RWPE2 (cell line): ENCODE measurements at regions not wholly inside any gene's neighbourhood (a gene's known extent, or its start where the extent isn't known, plus 50 kb on each side); places are given as distances from the start of the nearest gene placed in this dataset.

Experiments
- ATAC-seq: fragments of 200-7000 bp; cut with Tn5 transposase; 3 replicates; pipeline ENCODE4 v1.9.1; 2021; ENCODE audit warnings: low read depth
- DNase-seq: peaks from one replicate; pipeline ENCODE4 v3.0.0-alpha.2; 2020; ENCODE audit warnings: low spot score
- H3K27ac ChIP-seq: fragments of 450-650 bp; 2 replicates; pipeline ENCODE4 v1.5.1; 2017; ENCODE audit warnings: mild to moderate bottlenecking; ENCODE audit not compliant: poor library complexity, severe bottlenecking
- H3K27me3 ChIP-seq: fragments of 250-450 bp; sonication (Bioruptor Pico); 2 replicates; pipeline ENCODE4 v1.5.1; 2021; ENCODE audit warnings: mild to moderate bottlenecking, moderate library complexity; ENCODE audit not compliant: insufficient read depth, poor library complexity, severe bottlenecking
- H3K36me3 ChIP-seq: fragments of 250-450 bp; sonication (Bioruptor Pico); 2 replicates; pipeline ENCODE4 v1.5.1; 2020; ENCODE audit warnings: low read depth, mild to moderate bottlenecking, moderate library complexity
- H3K4me1 ChIP-seq: fragments of 250-450 bp; sonication (Bioruptor Pico); 2 replicates; pipeline ENCODE4 v1.5.1; 2021; ENCODE audit warnings: mild to moderate bottlenecking, moderate library complexity; ENCODE audit not compliant: insufficient read depth, poor library complexity, severe bottlenecking
- H3K4me3 ChIP-seq: fragments of 250-450 bp; sonication (Bioruptor Pico); 2 replicates; pipeline ENCODE4 v1.5.1; 2021; ENCODE audit warnings: mild to moderate bottlenecking, moderate library complexity; ENCODE audit not compliant: severe bottlenecking
- H3K9me3 ChIP-seq: fragments of 250-450 bp; sonication (Bioruptor Pico); 2 replicates; pipeline ENCODE4 v1.5.1; 2021; ENCODE audit warnings: mild to moderate bottlenecking, moderate library complexity; ENCODE audit not compliant: severe bottlenecking
- CTCF ChIP-seq: fragments of 450-650 bp; IDR thresholded peaks from one replicate; pipeline ENCODE4 v1.5.1; 2017; ENCODE audit warnings: mild to moderate bottlenecking, moderate library complexity; ENCODE audit not compliant: poor library complexity, severe bottlenecking

DNA sequence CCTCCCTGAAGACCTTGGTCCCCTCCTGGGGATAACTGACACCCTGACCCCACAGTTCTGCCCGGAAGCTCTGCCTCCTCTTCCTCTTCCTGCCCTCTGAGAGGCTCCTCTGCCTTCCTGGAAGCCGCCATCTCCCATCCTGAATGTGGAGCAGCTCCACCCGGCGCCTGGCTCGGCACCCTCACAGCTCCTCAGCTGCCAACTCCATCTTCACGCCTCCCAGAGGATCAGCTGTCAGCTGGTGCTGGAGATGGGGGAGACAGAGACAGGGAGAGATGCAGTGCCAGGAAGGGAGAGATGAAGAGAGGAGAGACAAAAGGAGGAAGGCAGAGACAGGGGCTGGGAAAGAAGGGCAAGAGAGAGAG, 210.4 kb upstream of the CSF3R start:
- no peaks in the 10 kb centered on the region for H3K9me3 ChIP-seq
- ATAC-seq = no peak
- H3K27ac ChIP-seq = no peak overlapping the region
- H3K4me3 ChIP-seq = no peak overlapping the region
- no peaks in the 10 kb centered on the region for H3K4me1 ChIP-seq
- no peak for TF ChIP-seq CTCF
- H3K36me3 ChIP-seq = no peaks in the 10 kb centered on the region
- DNase-seq = no peak
- H3K27me3 ChIP-seq = no peaks in the 10 kb centered on the region

DNA sequence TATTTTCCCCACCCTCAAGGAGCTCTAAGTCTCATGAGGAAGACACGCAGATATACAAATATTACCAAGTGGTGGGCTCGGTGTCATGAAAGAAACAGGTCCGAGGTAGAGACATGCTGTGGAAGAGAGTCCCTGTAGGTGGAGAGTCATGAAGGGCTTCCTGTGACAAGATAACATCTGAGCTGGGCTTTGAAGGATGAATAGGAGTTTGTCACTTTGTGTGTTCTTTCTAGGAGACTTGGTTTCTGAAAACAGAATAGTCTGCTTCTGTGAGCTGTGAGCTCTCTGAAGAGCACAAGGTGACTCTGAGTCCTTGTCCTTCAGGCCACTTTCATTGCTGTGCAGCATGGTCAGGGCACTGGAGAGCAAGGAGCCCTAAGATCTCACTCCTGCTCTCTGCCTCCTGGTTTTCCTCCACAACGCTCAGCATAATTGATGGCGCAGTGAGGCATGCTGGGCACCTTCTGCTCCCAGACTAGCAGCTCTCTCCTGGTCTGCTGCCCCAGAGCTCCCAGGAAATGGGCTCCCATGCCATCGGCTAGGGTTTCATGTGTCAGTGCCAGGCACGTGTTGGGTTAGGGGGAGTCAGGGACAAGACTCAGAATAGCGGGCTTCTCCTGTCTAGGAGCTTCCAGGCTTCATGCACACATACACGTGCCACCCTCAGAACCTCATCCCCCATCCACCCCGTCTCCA, 209.9 kb upstream of the CSF3R start:
- ATAC-seq = no peak
- no peak for TF ChIP-seq CTCF
- Histone ChIP-seq H3K4me1 (no peaks in the 10 kb centered on the region), H3K9me3 (no peaks in the 10 kb centered on the region), H3K27ac (no peak overlapping the region), H3K36me3 (no peaks in the 10 kb centered on the region), H3K27me3 (no peaks in the 10 kb centered on the region), H3K4me3 (no peak overlapping the region)
- DNase-seq = no peak

DNA sequence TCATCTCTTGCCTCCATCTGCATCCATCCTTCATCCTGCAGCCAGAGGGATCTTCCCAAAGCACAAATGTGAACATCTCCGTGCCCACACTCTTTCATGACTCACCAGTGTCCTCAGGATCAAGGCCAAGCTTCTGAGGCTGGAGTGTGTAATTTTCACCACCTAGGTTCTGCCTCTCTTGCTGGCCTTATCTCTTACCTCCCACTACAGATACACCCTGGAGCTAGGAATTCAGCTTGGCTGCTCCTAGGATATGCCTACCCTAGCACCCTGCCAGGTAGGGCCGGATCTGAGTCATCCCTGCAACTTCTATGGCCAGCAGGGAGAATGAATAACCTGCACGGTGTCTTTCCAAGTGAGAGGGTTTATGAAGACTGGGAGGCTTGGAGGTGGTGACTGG, 208.7 kb upstream of the CSF3R start:
- H3K9me3 ChIP-seq = no peaks in the 10 kb centered on the region
- no peaks in the 10 kb centered on the region for H3K36me3 ChIP-seq
- H3K4me3 ChIP-seq = no peak overlapping the region
- H3K4me1 ChIP-seq = no peaks in the 10 kb centered on the region
- DNase-seq = no peak
- TF ChIP-seq CTCF = no peak
- peak; percentile 88 for ATAC-seq
- H3K27ac ChIP-seq = no peak overlapping the region
- no peaks in the 10 kb centered on the region for H3K27me3 ChIP-seq

- no peak overlapping the region for H3K4me3 ChIP-seq
- TF ChIP-seq CTCF = no peak
- H3K4me1 ChIP-seq = no peaks in the 10 kb centered on the region
- H3K36me3 ChIP-seq = no peaks in the 10 kb centered on the region
- H3K9me3 ChIP-seq = no peaks in the 10 kb centered on the region
- DNase-seq (no peak), ATAC-seq (no peak)
- H3K27ac ChIP-seq = no peak overlapping the region
- H3K27me3 ChIP-seq = no peaks in the 10 kb centered on the region
These were observed 207.3 kb upstream of the CSF3R start for GRCh38 chr1:36689992-36690391.

DNA sequence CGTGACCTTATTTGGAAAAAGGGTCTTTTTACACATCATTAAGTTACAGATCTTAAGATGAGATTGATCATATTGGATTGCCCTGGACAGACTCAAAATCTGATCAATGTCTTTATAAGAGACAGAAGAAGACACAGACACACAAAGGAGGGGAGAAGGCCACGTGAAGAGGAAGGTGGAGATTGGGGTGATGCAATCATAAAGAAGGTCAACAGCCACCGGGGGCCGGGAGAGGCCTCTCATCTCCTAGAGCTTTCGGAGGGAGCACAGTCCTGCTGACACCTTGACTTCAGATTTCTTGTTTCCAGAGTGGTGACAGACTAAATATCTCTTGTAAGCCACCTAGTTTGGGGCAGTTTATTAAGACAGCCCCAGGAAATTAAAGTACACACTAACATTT, 204.6 kb upstream of the CSF3R start:
- Histone ChIP-seq H3K9me3 (no peaks in the 10 kb centered on the region), H3K27ac (no peak overlapping the region), H3K27me3 (no peaks in the 10 kb centered on the region), H3K4me1 (no peaks in the 10 kb centered on the region), H3K36me3 (no peaks in the 10 kb centered on the region), H3K4me3 (no peak overlapping the region)
- TF ChIP-seq CTCF = no peak
- DNase-seq (no peak), ATAC-seq (no peak)
